SK-N-SH (cell line): ENCODE measurements at regions not wholly inside any gene's neighbourhood (a gene's known extent, or its start where the extent isn't known, plus 50 kb on each side); places are given as distances from the start of the nearest gene placed in this dataset.

Experiments
- GABPA ChIP-seq: IDR thresholded peaks from 2 replicates; pipeline ENCODE4 v1.4.0; 2012; ENCODE audit warnings: low read depth, mild to moderate bottlenecking
- SIN3A ChIP-seq: IDR thresholded peaks from 2 replicates; pipeline ENCODE4 v1.6.1; 2012; ENCODE audit warnings: low read depth, mild to moderate bottlenecking, low read length, moderate library complexity, borderline replicate concordance
- SMC3 ChIP-seq: IDR thresholded peaks from 2 replicates; pipeline ENCODE4 v1.6.1; 2012; ENCODE audit warnings: low read depth, low read length, improper control_type of control experiment
- TCF12 ChIP-seq: IDR thresholded peaks from 2 replicates; pipeline ENCODE4 v1.4.0; 2012
- TF ChIP-seq, protein P1 (sequence below): fragments of 200-600 bp; sonication (generic); IDR thresholded peaks from 2 replicates; pipeline ENCODE4 v1.6.1; 2017; ENCODE audit warnings: antibody characterized with exemption, mild to moderate bottlenecking, moderate library complexity

DNA sequence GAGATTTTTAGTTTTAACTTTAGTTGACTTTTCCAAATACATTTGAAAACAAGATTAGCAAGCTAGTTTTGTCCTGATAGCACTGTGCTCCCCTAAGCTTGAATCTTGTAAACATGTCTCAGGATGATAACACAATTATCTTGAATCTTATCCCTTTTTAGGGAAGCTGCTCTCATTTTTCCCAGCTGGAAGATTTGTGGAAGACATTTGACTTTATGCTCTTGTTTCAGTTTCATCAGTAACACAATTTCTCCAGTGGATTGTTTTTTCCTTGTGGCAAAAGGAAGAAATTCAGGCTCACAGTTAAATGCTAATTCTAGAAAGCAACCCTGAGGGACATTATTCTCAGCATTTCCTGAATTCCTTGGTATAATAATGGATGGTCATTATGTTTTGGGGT lies 88.8 kb downstream of the CDC7 start:
- TF ChIP-seq SMC3 (no peak), TCF12 (no peak), SIN3A (no peak), GABPA (no peak)
- TF ChIP-seq, protein P1, sequence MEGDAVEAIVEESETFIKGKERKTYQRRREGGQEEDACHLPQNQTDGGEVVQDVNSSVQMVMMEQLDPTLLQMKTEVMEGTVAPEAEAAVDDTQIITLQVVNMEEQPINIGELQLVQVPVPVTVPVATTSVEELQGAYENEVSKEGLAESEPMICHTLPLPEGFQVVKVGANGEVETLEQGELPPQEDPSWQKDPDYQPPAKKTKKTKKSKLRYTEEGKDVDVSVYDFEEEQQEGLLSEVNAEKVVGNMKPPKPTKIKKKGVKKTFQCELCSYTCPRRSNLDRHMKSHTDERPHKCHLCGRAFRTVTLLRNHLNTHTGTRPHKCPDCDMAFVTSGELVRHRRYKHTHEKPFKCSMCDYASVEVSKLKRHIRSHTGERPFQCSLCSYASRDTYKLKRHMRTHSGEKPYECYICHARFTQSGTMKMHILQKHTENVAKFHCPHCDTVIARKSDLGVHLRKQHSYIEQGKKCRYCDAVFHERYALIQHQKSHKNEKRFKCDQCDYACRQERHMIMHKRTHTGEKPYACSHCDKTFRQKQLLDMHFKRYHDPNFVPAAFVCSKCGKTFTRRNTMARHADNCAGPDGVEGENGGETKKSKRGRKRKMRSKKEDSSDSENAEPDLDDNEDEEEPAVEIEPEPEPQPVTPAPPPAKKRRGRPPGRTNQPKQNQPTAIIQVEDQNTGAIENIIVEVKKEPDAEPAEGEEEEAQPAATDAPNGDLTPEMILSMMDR, result no peak; the same call in 1 of the 2 replicates
